ENCODE measurements at regions not wholly inside any gene's neighbourhood (a gene's known extent, or its start where the extent isn't known, plus 50 kb on each side); places are given as distances from the start of the nearest gene placed in this dataset.
"Not testable (repeated sequence)": the region's sequence is repeated elsewhere in the genome, so short reads cannot be mapped to it uniquely, and the experiment has no call there.

DNA sequence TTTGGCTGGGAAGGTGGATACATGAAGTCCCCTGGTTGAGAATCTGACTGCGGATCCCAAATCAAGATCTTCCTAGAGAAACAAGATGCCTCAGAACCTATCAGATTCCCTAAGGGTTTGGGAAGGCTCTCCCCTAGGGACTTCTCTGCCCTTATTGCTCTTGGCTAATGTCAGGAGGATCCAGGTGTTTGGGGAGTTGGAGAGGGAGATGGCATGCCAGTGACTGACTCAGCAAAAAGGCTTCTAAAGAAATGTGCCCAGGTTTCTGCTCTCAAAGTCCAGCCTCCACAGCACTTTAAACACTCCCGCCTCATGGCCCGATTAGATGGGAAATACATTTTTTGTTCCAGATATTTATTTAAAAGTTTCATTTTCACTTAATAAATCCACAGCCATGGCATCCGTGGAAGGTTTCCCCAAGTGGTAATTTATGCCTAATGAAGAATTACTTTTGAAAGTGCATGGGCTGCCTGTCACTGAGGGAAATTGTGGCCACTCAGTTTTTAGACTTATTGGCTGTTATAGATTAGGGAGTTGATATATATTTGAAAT is 156.4 kb downstream of the OSR1 start:
- no peak for DNase-seq (ENCODE audit: low read depth)

GRCh38 chr2:19198381-19198780 is 160.0 kb downstream of the OSR1 start:
- DNase-seq (ENCODE audit: low read depth): no peak

GRCh38 chr2:19195661-19196060 is 162.8 kb downstream of the OSR1 start:
- no peak for DNase-seq (ENCODE audit: low read depth)

DNA sequence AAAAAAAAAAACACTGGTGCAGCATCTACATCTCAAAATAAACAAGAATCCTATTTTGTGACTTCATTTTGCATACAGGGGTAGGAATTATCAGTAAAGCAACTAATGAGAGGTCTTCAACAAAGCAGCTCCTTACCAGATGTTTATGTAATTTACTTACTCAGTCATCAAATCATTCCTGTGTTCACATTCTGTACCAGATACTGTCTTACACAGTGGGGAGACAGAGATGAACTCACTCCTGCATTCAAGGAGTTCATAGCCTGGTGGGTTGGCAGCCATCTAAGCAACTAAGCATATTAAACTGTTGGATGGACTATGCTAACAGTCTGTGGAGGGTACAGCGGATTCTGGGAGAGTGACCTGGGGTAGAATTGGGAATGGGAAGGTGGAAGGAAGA is 169.0 kb downstream of the OSR1 start:
- DNase-seq (ENCODE audit: low read depth): no peak

GRCh38 chr2:19187323-19188020 is 171.0 kb downstream of the OSR1 start:
- DNase-seq (ENCODE audit: low read depth): peak; percentile 23

- no peak for DNase-seq (ENCODE audit: low read depth)
Measured at GRCh38 chr2:19185086-19185485, 173.3 kb downstream of the OSR1 start.

DNA sequence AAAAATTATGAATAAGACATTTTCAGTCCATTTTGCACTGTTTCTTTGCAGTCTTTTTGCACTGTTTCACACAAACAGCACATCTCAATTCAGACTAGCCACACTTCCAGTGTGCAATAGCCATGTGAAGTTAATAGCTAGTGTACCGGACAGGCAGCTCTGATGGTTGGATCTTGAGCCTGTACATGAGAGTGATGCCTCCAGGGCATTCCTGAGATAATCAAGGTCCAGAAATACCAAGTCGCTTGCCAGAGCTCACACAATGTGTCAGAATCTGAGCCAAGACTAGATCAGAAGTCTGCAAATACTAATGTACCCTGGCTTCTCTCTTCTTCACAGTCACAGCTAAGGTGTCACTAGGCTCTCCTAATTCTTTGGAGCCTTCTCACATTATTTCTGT is 180.2 kb downstream of the OSR1 start:
- no peak for DNase-seq (ENCODE audit: low read depth)

DNA sequence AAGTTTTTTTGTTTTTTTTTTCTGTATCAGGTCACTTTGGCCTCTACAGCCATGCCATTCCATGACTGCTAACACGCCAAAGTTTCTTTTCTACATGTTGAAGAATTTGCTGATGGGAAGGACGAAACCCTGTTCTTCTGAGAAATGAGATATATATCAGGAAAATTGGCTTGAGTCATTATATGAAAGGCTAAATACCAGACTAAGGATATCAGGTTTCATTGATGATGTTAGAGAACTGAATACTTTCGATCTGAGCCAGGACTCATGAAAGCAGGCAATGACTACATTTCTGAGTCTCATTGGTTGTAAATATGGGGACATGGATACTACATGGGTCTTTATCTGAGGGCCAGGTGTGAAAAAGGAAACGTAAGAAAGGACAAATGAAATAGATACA is 181.4 kb downstream of the OSR1 start:
- DNase-seq (ENCODE audit: low read depth): no peak

- DNase-seq (ENCODE audit: low read depth): no peak
Measured at GRCh38 chr2:19176172-19176852, 182.1 kb downstream of the OSR1 start.

DNA sequence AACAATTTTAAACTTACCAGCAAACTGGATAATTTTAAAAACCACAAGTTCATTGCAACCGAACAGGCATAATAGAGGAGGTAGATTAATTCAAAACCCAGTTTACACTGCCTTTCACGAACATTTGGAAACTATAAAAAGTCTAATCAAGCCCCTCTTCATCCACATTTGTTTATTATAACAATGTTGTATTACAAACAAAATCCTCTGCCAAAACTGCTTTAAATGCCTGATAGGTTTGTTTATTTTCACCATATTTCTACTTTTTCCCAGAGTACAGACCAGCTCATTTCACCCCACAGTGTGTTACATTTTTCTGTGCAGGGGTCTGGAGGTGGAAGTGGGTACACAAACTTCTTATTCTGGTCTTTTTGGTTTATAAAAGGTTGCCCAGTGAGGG is 184.2 kb downstream of the OSR1 start:
- no peak for DNase-seq (ENCODE audit: low read depth)

DNA sequence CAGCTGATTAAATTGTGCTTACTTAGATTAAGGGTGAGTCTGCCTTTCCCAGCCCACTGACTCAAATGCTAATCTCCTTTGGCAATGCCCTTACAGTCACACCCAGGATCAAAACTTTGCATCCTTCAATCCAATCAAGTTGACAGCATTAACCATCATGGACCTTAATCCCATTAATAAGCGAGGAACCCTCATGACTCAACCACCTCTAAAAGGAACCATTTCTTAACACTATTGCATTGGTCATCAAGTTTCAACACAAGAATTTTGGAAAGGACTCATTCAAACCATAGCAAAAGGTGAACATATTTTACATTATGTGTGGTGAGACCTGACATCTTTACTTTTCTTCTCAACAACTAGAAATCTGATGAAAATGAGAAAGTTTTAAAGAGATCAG is 187.0 kb downstream of the OSR1 start:
- DNase-seq (ENCODE audit: low read depth): no peak

GRCh38 chr2:19169134-19169768 is 189.2 kb downstream of the OSR1 start:
- DNase-seq (ENCODE audit: low read depth): no peak

- not testable (repeated sequence) for DNase-seq (ENCODE audit: low read depth)
Measured at GRCh38 chr2:19164099-19164498, 194.3 kb downstream of the OSR1 start.

DNA sequence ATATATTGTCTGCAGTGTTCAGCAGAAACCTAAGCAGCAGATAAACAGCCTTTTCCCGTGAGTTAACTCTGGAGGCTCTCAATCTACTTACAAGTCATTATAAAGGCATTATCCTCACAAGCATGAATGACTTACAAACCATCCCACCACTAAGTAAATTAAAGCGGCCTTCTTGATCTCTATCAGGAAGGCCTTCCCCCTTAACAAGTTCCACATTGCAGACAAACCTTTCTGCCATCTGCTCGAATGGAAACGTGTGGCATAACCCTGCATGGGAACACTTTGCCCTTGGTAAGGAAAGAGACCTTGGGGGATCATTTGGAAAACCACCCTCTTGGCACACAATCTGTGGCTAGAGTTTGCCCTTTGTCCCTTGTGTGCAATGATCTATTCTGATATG is 199.5 kb downstream of the OSR1 start:
- no peak for DNase-seq (ENCODE audit: low read depth)

GRCh38 chr2:19158211-19158610 is 200.2 kb downstream of the OSR1 start:
- DNase-seq (ENCODE audit: low read depth): no peak

GRCh38 chr2:19156646-19157045 is 201.8 kb downstream of the OSR1 start:
- DNase-seq (ENCODE audit: low read depth): no peak

- DNase-seq (ENCODE audit: low read depth): no peak
Measured at GRCh38 chr2:19150726-19151125, 207.7 kb downstream of the OSR1 start.

- DNase-seq (ENCODE audit: low read depth): no peak
Measured at GRCh38 chr2:19146867-19147266, 211.6 kb downstream of the OSR1 start.

DNA sequence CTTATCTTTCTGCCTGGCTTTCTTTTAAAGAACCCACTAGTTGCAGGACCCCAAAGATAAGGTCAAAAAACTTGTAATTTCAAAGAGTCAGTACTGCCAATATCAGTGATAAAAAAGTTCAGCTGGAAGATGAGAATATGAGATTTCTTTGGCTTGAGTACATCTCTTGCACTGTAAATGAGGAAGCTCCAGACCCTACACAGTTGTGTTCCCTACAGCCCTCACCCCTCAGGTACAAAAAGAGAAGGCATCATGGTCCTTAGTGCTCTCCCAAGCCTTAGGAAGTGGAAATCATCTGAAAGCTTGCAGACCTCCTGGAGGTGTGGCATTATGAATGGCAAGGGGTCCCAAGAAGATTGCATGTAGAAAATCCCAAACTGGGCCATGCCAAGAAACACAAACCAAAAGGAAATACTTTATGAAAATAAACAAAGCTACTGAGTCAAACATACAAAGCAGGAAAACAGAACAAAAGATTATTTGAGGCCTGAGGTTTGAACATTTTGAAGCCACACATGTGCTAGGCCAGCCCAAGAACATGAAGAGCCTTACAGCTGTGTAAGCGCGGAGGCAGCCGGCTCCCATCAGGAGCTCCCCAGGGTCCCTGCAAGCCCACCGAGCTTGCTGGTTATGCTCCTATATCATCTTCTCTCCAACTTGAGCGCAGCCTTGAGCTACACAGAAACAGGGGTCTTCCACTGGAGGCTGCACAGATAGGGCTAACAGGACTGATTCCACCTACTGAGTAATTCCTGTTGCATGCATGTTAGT is 217.0 kb downstream of the OSR1 start:
- no peak for DNase-seq (ENCODE audit: low read depth)

DNA sequence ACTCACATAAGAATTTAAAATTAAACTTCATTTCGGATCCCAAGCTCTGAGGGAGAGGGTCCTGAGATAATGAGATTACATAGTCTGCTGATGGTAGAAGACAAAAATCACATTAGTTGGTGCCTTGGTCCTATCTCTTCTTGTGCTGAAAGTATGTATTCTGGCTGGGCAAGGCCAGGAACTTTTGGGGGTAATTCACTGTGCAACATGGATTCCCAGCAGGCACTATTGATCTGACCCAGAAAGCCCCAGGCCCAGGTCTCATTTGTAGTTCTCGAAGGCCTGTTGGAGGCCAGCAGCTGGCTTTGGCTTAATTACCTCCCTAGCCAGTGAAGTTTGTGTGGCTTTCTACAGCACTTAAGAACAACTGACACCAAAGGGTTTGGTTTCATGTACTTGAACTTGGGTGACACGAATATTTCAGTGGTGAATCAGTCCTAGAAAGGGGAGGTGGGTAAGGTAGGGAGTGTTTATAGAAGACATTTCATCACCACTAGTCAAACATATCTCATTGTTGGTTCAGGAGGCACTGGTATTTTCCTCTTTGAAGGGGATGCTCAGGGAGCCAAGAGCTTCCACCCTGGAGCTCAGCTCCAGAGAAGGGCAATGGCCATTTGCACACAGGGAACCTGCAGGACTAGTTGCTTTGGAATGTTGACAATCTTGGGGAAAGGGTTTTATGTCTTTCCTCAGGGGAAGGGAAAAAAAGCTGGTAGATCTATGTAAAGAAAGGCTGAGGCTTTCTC is 217.8 kb downstream of the OSR1 start:
- peak; percentile 80 for DNase-seq (ENCODE audit: low read depth)

GRCh38 chr2:19139386-19139785 is 219.0 kb downstream of the OSR1 start:
- DNase-seq (ENCODE audit: low read depth): no peak

All from HS-5 (cell line).